Ecto neural progenitor cell (in vitro differentiated cells): ENCODE measurements at regions not wholly inside any gene's neighbourhood (a gene's known extent, or its start where the extent isn't known, plus 50 kb on each side); places are given as distances from the start of the nearest gene placed in this dataset.
"Not testable (repeated sequence)": the region's sequence is repeated elsewhere in the genome, so short reads cannot be mapped to it uniquely, and the experiment has no call there.

Experiments used
- DNase-seq: peaks from one replicate; pipeline ENCODE4 v3.0.0-alpha.2; 2018; ENCODE audit warnings: low spot score

DNA sequence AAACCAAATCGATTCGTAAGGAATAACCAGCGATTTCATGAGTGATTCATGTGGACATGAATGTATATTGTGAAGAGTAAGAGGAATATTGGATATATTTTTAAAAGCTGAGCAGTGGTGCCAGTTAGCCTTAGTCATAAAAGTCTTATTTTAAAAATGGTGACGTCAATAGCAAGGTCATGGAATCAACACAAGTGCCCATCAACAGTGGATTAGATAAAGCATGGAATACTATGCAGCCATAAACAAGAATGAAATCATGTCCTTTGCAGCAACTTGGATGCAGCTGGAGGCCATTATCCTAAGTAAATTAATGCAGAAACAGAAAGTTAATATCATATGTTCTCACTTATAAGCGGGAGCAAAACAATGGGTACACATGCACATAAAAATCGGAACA, 89.0 kb upstream of the STOX2 start:
- no peak for DNase-seq

GRCh38 chr4:183816882-183817509, 88.1 kb upstream of the STOX2 start:
- DNase-seq: no peak

GRCh38 chr4:183818591-183818990, 86.5 kb upstream of the STOX2 start:
- DNase-seq: not testable (repeated sequence)

DNA sequence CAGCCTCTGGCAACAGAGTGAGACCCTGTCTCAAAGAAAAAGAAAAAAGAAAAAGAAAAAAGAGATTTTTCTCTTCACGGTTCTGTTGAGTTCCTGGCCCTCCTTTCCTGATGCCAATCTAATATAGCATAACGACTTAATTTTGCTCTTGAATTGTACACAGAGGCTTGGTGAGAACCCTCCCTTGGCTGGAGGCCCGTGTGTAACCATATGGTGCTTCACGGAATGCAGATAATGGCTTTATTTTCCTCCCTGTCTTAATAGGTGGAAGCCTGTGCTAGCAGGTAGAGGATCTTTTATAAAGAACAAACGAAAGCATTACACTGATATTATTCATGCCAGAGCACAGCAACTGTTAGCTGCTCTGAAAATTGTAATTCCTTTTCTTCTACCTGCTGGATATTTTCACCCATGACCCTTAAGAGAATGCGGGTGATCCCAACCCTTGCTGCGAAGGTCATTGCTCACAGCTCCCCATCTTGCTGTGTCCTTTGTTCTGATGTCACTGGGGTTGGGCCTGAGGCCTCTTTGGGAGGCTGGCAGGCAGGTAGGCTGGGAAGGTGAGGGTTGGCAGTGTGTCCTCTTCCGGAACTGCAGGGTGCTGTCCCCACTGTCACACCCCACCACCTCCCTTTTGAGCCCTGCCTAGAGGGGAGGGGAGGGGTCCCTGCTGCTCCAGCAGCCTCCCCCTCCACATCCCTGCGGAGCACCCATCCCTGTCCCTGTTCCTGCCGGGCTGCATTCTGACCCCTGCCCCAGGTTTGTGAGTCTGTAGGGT, 83.8 kb upstream of the STOX2 start:
- no peak for DNase-seq

GRCh38 chr4:183823434-183823833, 81.7 kb upstream of the STOX2 start:
- DNase-seq: no peak

DNA sequence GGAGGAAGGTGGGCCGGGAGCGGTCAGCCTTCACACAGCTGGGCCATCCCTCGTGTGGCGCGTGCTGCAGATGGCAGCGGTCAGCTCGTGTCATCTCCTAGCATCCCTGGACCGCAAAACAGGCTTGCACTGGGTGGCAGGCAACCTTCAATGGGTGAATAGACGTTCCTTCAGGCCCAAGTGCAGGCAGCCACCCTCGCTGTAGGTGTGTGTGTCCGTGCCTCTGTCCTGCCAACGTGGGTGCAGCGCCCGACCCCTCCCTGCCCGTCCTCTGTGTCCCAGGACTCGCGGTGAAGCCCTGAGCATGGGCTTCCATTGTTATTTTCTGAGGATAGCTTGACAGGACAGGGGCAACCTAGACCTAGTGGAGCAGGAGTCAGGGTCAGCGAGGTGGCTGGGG, 79.8 kb upstream of the STOX2 start:
- no peak for DNase-seq

GRCh38 chr4:183826461-183826860, 78.6 kb upstream of the STOX2 start:
- no peak for DNase-seq

DNA sequence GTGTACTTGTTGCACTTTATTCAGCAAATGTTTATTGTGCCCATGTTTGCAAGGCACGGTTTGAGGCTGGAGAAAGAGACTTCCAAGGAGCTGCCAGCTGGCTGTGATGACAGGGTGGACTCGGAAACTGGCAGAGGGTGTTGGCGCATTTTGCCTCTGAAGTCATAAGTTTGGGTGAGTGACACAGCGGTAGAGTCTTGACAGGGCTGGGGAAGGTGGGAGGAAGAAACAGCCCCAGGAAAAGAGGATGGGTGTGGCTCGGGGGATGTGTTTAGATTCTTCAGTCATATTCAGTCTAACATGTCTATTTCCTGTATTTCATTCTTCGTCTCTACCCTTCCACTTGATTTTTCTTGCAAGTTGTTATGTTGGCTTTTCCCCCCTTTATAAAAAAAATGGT, 77.0 kb upstream of the STOX2 start:
- no peak for DNase-seq

GRCh38 chr4:183828839-183829238, 76.3 kb upstream of the STOX2 start:
- DNase-seq: no peak

DNA sequence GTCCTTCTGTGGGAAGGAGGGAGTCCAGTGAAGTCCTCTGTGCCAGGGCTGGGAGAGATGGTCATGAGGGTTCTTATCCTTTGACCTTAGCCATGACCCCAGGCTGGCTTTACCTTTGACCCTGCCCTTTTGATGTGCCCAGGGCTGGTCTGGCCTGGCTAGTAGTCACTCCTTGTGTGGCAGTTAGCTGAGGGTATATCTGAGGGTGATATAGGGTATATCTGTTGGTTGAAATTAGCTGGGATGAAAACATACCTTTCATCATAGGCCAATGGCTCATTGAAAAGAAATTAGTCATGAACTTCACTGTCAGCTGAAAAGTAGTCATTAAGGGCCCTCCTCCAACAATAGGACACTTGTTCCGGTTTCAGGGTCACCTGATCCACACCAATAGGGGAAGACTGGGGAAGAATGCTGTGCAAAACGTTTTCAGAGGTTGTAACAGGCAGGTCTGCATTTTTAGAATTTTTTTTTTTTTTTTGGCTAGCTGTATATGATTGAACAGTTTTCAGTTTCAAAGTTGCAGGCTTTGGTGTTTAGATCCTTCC, 74.6 kb upstream of the STOX2 start:
- no peak for DNase-seq

- no peak for DNase-seq
Measured at GRCh38 chr4:183831026-183831446, 74.1 kb upstream of the STOX2 start.

DNA sequence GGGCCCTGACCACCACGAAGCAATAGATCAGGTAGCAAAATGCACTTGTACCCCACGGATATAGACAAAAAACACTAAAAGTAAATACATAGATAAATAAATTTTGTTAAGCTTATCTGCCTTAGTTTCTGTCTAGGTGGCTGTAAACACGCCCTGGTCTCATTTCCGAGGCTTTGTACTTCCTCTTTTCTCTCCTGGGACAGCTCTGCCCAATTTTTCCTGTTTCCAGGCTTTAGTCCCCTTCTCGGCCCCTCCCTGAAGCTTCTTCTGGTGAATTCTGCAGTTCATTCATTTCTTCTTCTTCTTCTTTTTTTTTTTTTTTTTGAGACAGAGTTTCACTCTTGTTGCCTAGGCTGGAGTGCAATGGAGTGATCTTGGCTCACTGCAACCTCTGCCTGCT, 73.4 kb upstream of the STOX2 start:
- no peak for DNase-seq

DNA sequence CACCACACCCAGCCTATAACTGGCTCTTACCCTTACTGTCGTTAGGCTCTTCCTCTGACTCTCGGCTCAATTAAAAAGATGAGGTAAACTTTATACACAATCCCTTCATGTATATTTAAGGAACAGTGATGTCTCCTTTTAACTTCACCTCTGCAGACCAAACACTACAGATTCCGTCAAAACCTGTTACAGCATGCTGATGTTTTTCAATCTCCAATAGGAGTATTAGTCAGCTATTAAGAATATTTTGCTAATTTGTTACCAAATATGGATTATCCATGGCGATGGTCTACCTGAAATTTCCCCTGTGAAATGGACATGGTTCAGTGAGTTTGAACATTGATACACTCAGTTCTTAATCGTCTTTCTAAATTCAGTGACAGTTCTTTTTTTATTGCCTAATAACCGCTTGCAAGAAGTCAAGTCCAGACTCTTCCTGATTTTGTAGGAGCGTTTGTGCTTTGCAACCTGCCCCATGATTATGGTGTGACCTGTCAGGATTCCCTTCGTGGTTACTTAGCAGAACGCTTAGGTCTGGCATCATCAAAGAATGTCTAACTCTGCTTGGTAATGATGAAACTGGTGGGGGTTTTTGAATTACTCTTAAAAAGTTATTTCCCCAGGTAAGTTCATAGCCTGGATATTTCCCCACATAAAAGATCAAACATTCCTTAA, 72.2 kb upstream of the STOX2 start:
- no peak for DNase-seq

GRCh38 chr4:183834252-183834651, 70.9 kb upstream of the STOX2 start:
- no peak for DNase-seq

GRCh38 chr4:183837222-183837621, 67.9 kb upstream of the STOX2 start:
- no peak for DNase-seq

- no peak for DNase-seq
Measured at GRCh38 chr4:183838987-183839712, 66.0 kb upstream of the STOX2 start.

GRCh38 chr4:183840311-183840710, 64.8 kb upstream of the STOX2 start:
- DNase-seq: peak; percentile 77

- DNase-seq: no peak
Measured at GRCh38 chr4:183841001-183841400, 64.1 kb upstream of the STOX2 start.

DNA sequence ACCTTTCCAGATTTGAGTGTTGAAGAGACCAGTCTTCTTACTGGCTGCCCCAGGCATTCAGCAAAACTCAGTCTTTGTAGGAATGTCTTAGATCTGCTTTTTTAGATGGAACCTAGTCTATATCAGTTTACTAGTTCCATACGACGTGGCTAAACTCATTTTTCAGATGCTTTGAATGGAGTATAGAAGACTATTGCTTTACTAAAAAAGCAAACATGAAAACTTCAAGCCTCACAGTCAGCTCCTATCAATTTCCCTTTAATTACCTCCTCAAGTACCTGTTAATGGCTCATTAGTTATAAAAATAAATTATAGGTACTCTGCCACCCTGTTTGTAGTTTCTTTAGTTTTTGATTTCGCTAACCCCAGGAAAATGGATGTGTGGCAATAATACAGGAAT, 63.0 kb upstream of the STOX2 start:
- no peak for DNase-seq

DNA sequence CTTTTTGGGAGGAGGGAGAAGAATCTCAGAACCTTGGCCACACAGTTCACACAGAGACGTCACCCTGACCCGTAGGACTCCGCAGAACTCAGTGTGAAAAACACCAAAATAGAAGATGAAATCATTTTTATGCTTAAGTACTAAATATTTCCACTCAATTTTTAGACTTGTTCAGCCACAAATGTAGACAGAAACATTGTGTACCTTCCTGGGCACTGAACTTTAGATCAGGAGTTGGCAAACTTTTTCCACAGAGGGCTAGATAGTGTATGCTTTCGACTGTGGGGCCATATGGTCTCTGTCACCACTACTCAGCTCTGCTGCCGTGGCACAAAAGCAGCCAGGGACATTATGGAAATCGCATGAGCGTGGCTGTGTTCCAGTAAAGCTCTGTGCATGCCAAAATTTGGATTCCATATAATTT, 61.8 kb upstream of the STOX2 start:
- DNase-seq: no peak

DNA sequence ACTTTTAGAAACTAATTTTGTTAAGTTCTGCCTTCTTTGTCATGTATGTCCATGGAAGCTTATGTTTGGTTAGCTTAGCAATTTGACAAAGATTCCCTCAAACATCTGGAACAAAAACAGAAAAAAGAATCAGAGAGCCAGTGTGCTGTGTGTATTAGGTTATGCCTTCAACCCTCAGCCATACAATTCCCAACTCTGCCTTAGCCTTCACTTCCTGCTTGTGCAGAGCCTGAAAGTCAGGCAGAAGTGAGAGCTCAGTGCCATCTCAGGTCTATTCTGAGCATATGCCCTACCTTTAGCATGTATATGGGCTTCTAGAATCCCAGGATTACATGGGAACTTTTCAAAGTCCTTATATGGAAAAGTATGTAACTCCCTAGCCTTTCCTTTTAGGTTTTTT, 58.2 kb upstream of the STOX2 start:
- DNase-seq: no peak

DNA sequence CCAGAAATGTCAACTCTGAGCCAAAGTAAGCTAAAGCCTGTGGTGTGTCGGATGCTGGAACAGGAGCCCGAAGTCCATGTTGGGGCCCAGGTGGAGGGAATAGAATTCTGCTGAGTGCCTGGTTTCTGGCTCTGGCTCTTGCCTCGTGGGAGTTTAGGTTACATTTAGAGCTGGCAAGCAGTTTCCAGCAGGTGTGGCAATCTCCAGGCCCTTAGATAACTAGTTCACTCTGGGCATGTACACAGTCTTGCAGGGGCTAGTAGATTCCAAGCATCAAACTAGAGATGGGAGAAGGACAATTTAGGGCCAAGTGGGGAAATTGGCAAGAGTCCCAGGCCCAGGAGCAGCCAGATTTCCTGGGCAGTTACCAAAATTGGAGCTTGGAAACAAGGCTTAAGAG, 56.3 kb upstream of the STOX2 start:
- DNase-seq: no peak
